ENCODE measurements at regions not wholly inside any gene's neighbourhood (a gene's known extent, or its start where the extent isn't known, plus 50 kb on each side); places are given as distances from the start of the nearest gene placed in this dataset.

- no peak for TF ChIP-seq POLR2AphosphoS5 (IDR thresholded peaks at IDR 0.05)
- TF ChIP-seq CTCF (IDR thresholded peaks at IDR 0.05) = no peak
These were observed 260.0 kb upstream of the FN1 start for GRCh38 chr2:215695861-215696260.
